ENCODE measurements at regions not wholly inside any gene's neighbourhood (a gene's known extent, or its start where the extent isn't known, plus 50 kb on each side); places are given as distances from the start of the nearest gene placed in this dataset.

DNA sequence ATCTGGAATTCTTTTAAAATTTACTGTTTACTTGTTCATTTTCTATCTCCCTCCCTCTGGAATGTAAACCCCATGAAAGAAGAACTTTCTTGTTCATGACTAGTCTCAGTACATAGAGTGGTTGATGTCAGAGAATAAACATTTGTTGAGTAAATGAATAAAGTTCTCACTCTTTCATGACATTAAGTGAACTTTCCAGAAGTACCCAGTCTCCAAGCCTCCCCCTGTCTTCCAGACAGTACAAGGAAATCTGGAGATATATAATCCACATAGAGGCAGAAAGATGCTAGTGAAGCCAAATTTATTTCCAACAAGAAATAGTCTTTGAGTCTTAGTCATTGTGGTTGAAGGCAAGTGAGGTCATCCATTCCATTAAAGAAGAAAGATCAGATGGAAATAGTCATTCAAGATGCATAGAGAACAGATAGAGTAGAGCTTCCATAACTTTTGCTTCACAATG is 71.5 kb upstream of the GALNT15 start:
- TF ChIP-seq SIN3A (IDR thresholded peaks at IDR 0.05; ENCODE audit: low read depth, low read length) (no peak), ZSCAN29 (IDR thresholded peaks at IDR 0.05) (no peak), TAF1 (IDR thresholded peaks at IDR 0.05; ENCODE audit: borderline replicate concordance, low read depth, low read length) (no peak), PAX5 (IDR thresholded peaks at IDR 0.05; ENCODE audit: borderline replicate concordance, low read depth, low read length) (no peak)
- TF ChIP-seq, protein P1, sequence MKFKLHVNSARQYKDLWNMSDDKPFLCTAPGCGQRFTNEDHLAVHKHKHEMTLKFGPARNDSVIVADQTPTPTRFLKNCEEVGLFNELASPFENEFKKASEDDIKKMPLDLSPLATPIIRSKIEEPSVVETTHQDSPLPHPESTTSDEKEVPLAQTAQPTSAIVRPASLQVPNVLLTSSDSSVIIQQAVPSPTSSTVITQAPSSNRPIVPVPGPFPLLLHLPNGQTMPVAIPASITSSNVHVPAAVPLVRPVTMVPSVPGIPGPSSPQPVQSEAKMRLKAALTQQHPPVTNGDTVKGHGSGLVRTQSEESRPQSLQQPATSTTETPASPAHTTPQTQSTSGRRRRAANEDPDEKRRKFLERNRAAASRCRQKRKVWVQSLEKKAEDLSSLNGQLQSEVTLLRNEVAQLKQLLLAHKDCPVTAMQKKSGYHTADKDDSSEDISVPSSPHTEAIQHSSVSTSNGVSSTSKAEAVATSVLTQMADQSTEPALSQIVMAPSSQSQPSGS (IDR thresholded peaks at IDR 0.05; ENCODE audit: low read length) = no peak
- TF ChIP-seq, protein P2, sequence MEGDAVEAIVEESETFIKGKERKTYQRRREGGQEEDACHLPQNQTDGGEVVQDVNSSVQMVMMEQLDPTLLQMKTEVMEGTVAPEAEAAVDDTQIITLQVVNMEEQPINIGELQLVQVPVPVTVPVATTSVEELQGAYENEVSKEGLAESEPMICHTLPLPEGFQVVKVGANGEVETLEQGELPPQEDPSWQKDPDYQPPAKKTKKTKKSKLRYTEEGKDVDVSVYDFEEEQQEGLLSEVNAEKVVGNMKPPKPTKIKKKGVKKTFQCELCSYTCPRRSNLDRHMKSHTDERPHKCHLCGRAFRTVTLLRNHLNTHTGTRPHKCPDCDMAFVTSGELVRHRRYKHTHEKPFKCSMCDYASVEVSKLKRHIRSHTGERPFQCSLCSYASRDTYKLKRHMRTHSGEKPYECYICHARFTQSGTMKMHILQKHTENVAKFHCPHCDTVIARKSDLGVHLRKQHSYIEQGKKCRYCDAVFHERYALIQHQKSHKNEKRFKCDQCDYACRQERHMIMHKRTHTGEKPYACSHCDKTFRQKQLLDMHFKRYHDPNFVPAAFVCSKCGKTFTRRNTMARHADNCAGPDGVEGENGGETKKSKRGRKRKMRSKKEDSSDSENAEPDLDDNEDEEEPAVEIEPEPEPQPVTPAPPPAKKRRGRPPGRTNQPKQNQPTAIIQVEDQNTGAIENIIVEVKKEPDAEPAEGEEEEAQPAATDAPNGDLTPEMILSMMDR (IDR thresholded peaks at IDR 0.05 in 2 of 3, conservative IDR thresholded peaks at IDR 0.05 in 1 of 3; ENCODE audit: control insufficient read depth in 2 of 3, extremely low read depth in 1 of 3, insufficient read depth in 1 of 3, low read depth in 3 of 3, low read length in 3 of 3) = no peak

Data from GM12878 (cell line).